OCI-LY1 (cell line): ENCODE measurements at regions not wholly inside any gene's neighbourhood (a gene's known extent, or its start where the extent isn't known, plus 50 kb on each side); places are given as distances from the start of the nearest gene placed in this dataset.

ENCODE experiments used
- EZH2 ChIP-seq: fragments of 200-600 bp; sonication (generic), shearing (Covaris generic); IDR thresholded peaks from 2 replicates; pipeline ENCODE4 v1.8.0; 2017; ENCODE audit warnings: borderline replicate concordance, mixed run types, mild to moderate bottlenecking, antibody characterized with exemption, low read length, moderate library complexity, mixed read lengths
- TF ChIP-seq, protein P1 (sequence below): fragments of 200-600 bp; sonication (generic), shearing (Covaris generic); IDR thresholded peaks from 2 replicates; pipeline ENCODE4 v1.5.1; 2017; ENCODE audit warnings: mild to moderate bottlenecking, antibody characterized with exemption, low read length, moderate library complexity, mixed read lengths

DNA sequence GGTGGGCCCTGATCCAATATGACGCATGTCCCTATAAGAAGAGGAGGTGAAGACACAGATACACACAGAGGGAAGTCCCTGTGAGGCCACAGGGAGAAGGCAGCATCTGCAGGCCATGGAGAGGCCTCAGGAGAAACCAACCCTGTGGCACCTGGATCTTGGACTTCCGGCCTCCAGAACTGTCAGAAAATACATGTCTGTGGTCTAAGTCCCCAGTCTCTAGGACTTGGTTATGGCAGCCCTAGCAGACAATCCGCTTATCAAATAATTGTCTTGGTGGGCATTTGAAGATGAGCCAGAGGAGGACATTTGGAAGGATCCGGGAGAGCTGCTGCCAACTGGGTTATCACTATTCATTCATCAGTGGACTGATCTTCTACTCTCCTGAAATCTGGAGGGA lies 57.6 kb upstream of the FOXQ1 start:
- TF ChIP-seq, protein P1, sequence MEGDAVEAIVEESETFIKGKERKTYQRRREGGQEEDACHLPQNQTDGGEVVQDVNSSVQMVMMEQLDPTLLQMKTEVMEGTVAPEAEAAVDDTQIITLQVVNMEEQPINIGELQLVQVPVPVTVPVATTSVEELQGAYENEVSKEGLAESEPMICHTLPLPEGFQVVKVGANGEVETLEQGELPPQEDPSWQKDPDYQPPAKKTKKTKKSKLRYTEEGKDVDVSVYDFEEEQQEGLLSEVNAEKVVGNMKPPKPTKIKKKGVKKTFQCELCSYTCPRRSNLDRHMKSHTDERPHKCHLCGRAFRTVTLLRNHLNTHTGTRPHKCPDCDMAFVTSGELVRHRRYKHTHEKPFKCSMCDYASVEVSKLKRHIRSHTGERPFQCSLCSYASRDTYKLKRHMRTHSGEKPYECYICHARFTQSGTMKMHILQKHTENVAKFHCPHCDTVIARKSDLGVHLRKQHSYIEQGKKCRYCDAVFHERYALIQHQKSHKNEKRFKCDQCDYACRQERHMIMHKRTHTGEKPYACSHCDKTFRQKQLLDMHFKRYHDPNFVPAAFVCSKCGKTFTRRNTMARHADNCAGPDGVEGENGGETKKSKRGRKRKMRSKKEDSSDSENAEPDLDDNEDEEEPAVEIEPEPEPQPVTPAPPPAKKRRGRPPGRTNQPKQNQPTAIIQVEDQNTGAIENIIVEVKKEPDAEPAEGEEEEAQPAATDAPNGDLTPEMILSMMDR: no peak
- no peak for TF ChIP-seq EZH2
